Naive B cell (primary cell): ENCODE measurements at regions not wholly inside any gene's neighbourhood (a gene's known extent, or its start where the extent isn't known, plus 50 kb on each side); places are given as distances from the start of the nearest gene placed in this dataset.

ENCODE experiments used
- ATAC-seq, 2 donors: fragments of 150-1000 bp; cut with Tn5 transposase; 2 replicates each; pipeline ENCODE4 v1.10.0; 2021; ENCODE audit warnings: low read depth in 2 of 2, mild to moderate bottlenecking in 2 of 2, moderate library complexity in 2 of 2
- DNase-seq: peaks from one replicate; pipeline ENCODE4 v3.0.0; 2022
- H3K27ac Mint-ChIP-seq, 6 donors: one replicate each; pipeline ENCODE4 v1.8.0; 2020 to 2022; ENCODE audit warnings: mild to moderate bottlenecking in 6 of 6, mixed read lengths in 6 of 6, moderate library complexity in 5 of 6, inconsistent platforms in 2 of 6
- H3K27me3 Mint-ChIP-seq, 3 donors: one replicate each; pipeline ENCODE4 v1.8.0; 2021 to 2022; ENCODE audit warnings: mixed read lengths in 3 of 3, mild to moderate bottlenecking in 1 of 3
- H3K36me3 Mint-ChIP-seq, 2 donors: one replicate each; pipeline ENCODE4 v1.8.0; 2020 to 2022; ENCODE audit warnings: mixed read lengths in 2 of 2, inconsistent platforms in 1 of 2, mild to moderate bottlenecking in 1 of 2
- H3K4me1 Mint-ChIP-seq, 3 donors: one replicate each; pipeline ENCODE4 v1.8.0; 2020 to 2022; ENCODE audit warnings: mixed read lengths in 3 of 3, inconsistent platforms in 1 of 3, mild to moderate bottlenecking in 1 of 3, moderate library complexity in 1 of 3
- H3K4me3 Mint-ChIP-seq, 8 donors: one replicate each; pipeline ENCODE4 v1.8.0; 2020 to 2022; ENCODE audit warnings: mild to moderate bottlenecking in 8 of 8, mixed read lengths in 8 of 8, moderate library complexity in 8 of 8, inconsistent platforms in 2 of 8
- H3K9me3 Mint-ChIP-seq, 7 donors: one replicate each; pipeline ENCODE4 v1.8.0; 2020 to 2022; ENCODE audit warnings: mixed read lengths in 7 of 7, mild to moderate bottlenecking in 5 of 7, inconsistent platforms in 2 of 7, moderate library complexity in 1 of 7

- no peak for ATAC-seq
- Mint-ChIP-seq H3K4me1 (no peaks in the 10 kb centered on the region), H3K4me3 (no peak overlapping the region), H3K27me3 (no peaks in the 10 kb centered on the region), H3K36me3 (no peaks in the 10 kb centered on the region), H3K27ac (no peak overlapping the region), H3K9me3 (peaks cover 0 to 17% (median 5%) of the 10 kb centered on the region in 7 donors)
- DNase-seq, result no peak
Observed at GRCh38 chr6:23563323-23563722, 562.7 kb upstream of the NRSN1 start.

- Mint-ChIP-seq H3K4me1 (no peaks in the 10 kb centered on the region), H3K36me3 (no peaks in the 10 kb centered on the region), H3K27ac (no peak overlapping the region), H3K4me3 (no peak overlapping the region), H3K9me3 (peaks cover 0 to 17% (median 5%) of the 10 kb centered on the region in 7 donors), H3K27me3 (no peaks in the 10 kb centered on the region)
- ATAC-seq (no peak), DNase-seq (no peak)
Observed at GRCh38 chr6:23566418-23566817, 559.6 kb upstream of the NRSN1 start.

- DNase-seq, result no peak
- Mint-ChIP-seq H3K27ac (no peak overlapping the region), H3K9me3 (peaks cover 0 to 11% (median 3%) of the 10 kb centered on the region in 7 donors), H3K36me3 (no peaks in the 10 kb centered on the region), H3K4me1 (no peaks in the 10 kb centered on the region), H3K4me3 (no peak overlapping the region), H3K27me3 (no peaks in the 10 kb centered on the region)
- no peak for ATAC-seq
Observed at GRCh38 chr6:23568292-23568691, 557.7 kb upstream of the NRSN1 start.

- no peak for DNase-seq
- no peak overlapping the region for H3K4me3 Mint-ChIP-seq
- peaks cover 0 to 3% (median 0%) of the 10 kb centered on the region in 7 donors for H3K9me3 Mint-ChIP-seq
- ATAC-seq, result no peak
- H3K36me3 Mint-ChIP-seq, result no peaks in the 10 kb centered on the region
- no peaks in the 10 kb centered on the region for H3K27me3 Mint-ChIP-seq
- no peaks in the 10 kb centered on the region for H3K4me1 Mint-ChIP-seq
- H3K27ac Mint-ChIP-seq, result no peak overlapping the region
Observed at GRCh38 chr6:23584134-23584763, 541.8 kb upstream of the NRSN1 start.

- Mint-ChIP-seq H3K9me3 (peaks cover 0 to 7% (median 2%) of the 10 kb centered on the region in 7 donors), H3K27me3 (no peaks in the 10 kb centered on the region), H3K4me3 (no peak overlapping the region), H3K27ac (no peak overlapping the region), H3K4me1 (no peaks in the 10 kb centered on the region), H3K36me3 (no peaks in the 10 kb centered on the region)
- DNase-seq (no peak), ATAC-seq (no peak)
Observed at GRCh38 chr6:23587582-23587981, 538.4 kb upstream of the NRSN1 start.

- no peaks in the 10 kb centered on the region for H3K27me3 Mint-ChIP-seq
- H3K27ac Mint-ChIP-seq, result no peak overlapping the region
- DNase-seq, result no peak
- ATAC-seq, result no peak
- peaks cover 0 to 16% (median 7%) of the 10 kb centered on the region in 7 donors for H3K9me3 Mint-ChIP-seq
- no peaks in the 10 kb centered on the region for H3K36me3 Mint-ChIP-seq
- H3K4me3 Mint-ChIP-seq, result no peak overlapping the region
- no peaks in the 10 kb centered on the region for H3K4me1 Mint-ChIP-seq
Observed at GRCh38 chr6:23589811-23590210, 536.2 kb upstream of the NRSN1 start.

GRCh38 chr6:23590498-23591126 lies 535.4 kb upstream of the NRSN1 start:
- Mint-ChIP-seq H3K27me3 (no peaks in the 10 kb centered on the region), H3K36me3 (no peaks in the 10 kb centered on the region), H3K4me3 (no peak overlapping the region), H3K9me3 (peaks cover 2 to 16% (median 6%) of the 10 kb centered on the region in 7 donors), H3K27ac (no peak overlapping the region), H3K4me1 (no peaks in the 10 kb centered on the region)
- ATAC-seq (no peak), DNase-seq (no peak)

- no peaks in the 10 kb centered on the region for H3K4me1 Mint-ChIP-seq
Observed at GRCh38 chr6:23591761-23592160, 534.3 kb upstream of the NRSN1 start.

GRCh38 chr6:23600118-23600517 lies 525.9 kb upstream of the NRSN1 start:
- H3K36me3 Mint-ChIP-seq, result no peaks in the 10 kb centered on the region

More at GRCh38 chr6:23591761-23592160, 534.3 kb upstream of the NRSN1 start:
- Mint-ChIP-seq H3K4me3 (no peak overlapping the region), H3K27me3 (no peaks in the 10 kb centered on the region), H3K9me3 (peaks cover 2 to 16% (median 6%) of the 10 kb centered on the region in 7 donors), H3K27ac (no peak overlapping the region), H3K36me3 (no peaks in the 10 kb centered on the region)
- no peak for DNase-seq
- ATAC-seq, result no peak

GRCh38 chr6:23601811-23602345 lies 524.1 kb upstream of the NRSN1 start:
- no peaks in the 10 kb centered on the region for H3K27me3 Mint-ChIP-seq
- H3K36me3 Mint-ChIP-seq, result no peaks in the 10 kb centered on the region
- ATAC-seq (no peak), DNase-seq (no peak)
- no peak overlapping the region for H3K4me3 Mint-ChIP-seq
- peaks cover 8 to 36% (median 13%) of the 10 kb centered on the region in 7 donors for H3K9me3 Mint-ChIP-seq
- H3K4me1 Mint-ChIP-seq, result no peaks in the 10 kb centered on the region
- H3K27ac Mint-ChIP-seq, result no peak overlapping the region

More at GRCh38 chr6:23600118-23600517, 525.9 kb upstream of the NRSN1 start:
- no peak overlapping the region for H3K27ac Mint-ChIP-seq
- H3K9me3 Mint-ChIP-seq, result peaks cover 5 to 20% (median 14%) of the 10 kb centered on the region in 7 donors
- H3K27me3 Mint-ChIP-seq, result no peaks in the 10 kb centered on the region
- ATAC-seq, result no peak
- no peaks in the 10 kb centered on the region for H3K4me1 Mint-ChIP-seq
- no peak for DNase-seq
- no peak overlapping the region for H3K4me3 Mint-ChIP-seq

- no peaks in the 10 kb centered on the region for H3K36me3 Mint-ChIP-seq
- peaks cover 0 to 20% (median 6%) of the 10 kb centered on the region in 7 donors for H3K9me3 Mint-ChIP-seq
- H3K27me3 Mint-ChIP-seq, result no peaks in the 10 kb centered on the region
- no peaks in the 10 kb centered on the region for H3K4me1 Mint-ChIP-seq
- ATAC-seq (no peak), DNase-seq (no peak)
- no peak overlapping the region for H3K27ac Mint-ChIP-seq
- no peak overlapping the region for H3K4me3 Mint-ChIP-seq
Observed at GRCh38 chr6:23608931-23609435, 517.0 kb upstream of the NRSN1 start.

- H3K9me3 Mint-ChIP-seq, result peaks cover 0 to 10% (median 3%) of the 10 kb centered on the region in 7 donors
- no peaks in the 10 kb centered on the region for H3K4me1 Mint-ChIP-seq
- no peak overlapping the region for H3K27ac Mint-ChIP-seq
- no peaks in the 10 kb centered on the region for H3K27me3 Mint-ChIP-seq
- DNase-seq, result no peak
- no peak overlapping the region for H3K4me3 Mint-ChIP-seq
- no peaks in the 10 kb centered on the region for H3K36me3 Mint-ChIP-seq
- no peak for ATAC-seq
Observed at GRCh38 chr6:23611776-23612381, 514.1 kb upstream of the NRSN1 start.

GRCh38 chr6:23618366-23618765 lies 507.6 kb upstream of the NRSN1 start:
- Mint-ChIP-seq H3K9me3 (peaks cover 0 to 18% (median 9%) of the 10 kb centered on the region in 7 donors), H3K4me1 (peaks cover 0 to 4% (median 0%) of the 10 kb centered on the region in 3 donors), H3K27me3 (no peaks in the 10 kb centered on the region), H3K36me3 (no peaks in the 10 kb centered on the region), H3K27ac (no peak overlapping the region), H3K4me3 (no peak overlapping the region)
- DNase-seq (no peak), ATAC-seq (no peak)
